Chondrocyte (in vitro differentiated cells): ENCODE measurements at regions not wholly inside any gene's neighbourhood (a gene's known extent, or its start where the extent isn't known, plus 50 kb on each side); places are given as distances from the start of the nearest gene placed in this dataset.

Source experiments
- DNase-seq: peaks from one replicate; pipeline ENCODE4 v3.0.0; 2021; ENCODE audit warnings: mixed read lengths, low spot score
- H3K27ac Mint-ChIP-seq: one replicate; pipeline ENCODE4 v1.8.0; 2021; ENCODE audit warnings: mild to moderate bottlenecking, moderate library complexity, mixed read lengths; ENCODE audit not compliant: unreplicated experiment
- H3K27me3 Mint-ChIP-seq: 2 replicates; pipeline ENCODE4 v1.8.0; 2021; ENCODE audit warnings: low read depth, mixed read lengths
- H3K36me3 Mint-ChIP-seq: 2 replicates; pipeline ENCODE4 v1.8.0; 2021; ENCODE audit warnings: low read depth, mixed read lengths
- H3K4me1 Mint-ChIP-seq: 2 replicates; pipeline ENCODE4 v1.8.0; 2021; ENCODE audit warnings: low read depth, mild to moderate bottlenecking, mixed read lengths
- H3K4me3 Mint-ChIP-seq: one replicate; pipeline ENCODE4 v1.8.0; 2021; ENCODE audit warnings: mild to moderate bottlenecking, moderate library complexity, mixed read lengths; ENCODE audit not compliant: unreplicated experiment
- H3K9me3 Mint-ChIP-seq: 2 replicates; pipeline ENCODE4 v1.8.0; 2021; ENCODE audit warnings: low read depth, mixed read lengths
- CTCF ChIP-seq: fragments of 200-600 bp; sonication (generic); IDR thresholded peaks from 2 replicates; pipeline ENCODE4 v1.5.0; 2021; ENCODE audit warnings: antibody characterized with exemption, mild to moderate bottlenecking, moderate library complexity

DNA sequence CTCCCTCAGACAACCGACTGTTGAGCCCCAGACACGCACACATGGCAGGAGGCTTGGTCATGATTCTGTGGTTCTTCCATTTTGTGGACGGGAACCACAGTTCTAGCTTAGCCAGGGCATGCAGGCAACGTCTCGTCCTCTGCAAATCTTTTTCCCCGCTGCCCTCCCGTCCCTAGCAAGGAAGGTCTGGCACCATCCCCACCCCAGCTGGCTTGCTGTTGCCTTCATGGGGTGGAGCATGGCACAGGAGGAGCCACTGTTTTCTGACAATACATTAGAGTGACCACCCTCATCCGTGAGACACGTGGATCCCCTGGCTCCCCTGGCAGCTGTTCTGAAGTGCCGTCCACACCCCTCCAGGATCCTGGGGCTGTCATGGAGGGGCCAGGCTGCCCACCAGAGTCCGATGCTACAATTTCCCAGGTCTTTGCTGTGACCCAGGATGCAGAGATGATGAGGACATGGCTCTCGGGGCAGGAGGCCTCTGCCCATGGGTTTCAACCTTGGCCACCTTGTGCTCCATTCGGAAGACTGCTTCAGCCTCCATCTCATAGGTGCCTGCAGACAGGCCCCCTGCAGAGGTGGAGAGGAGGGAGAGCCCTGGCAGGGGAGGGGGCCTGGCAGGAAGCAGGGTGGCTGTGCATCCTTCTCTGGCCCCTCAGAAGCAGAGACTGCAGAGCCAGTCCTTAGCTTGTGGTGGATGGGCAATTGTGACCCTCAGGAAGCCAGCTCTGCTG is 233.6 kb downstream of the GLRX3 start:
- Mint-ChIP-seq H3K9me3 (peaks cover 51% of the 10 kb centered on the region), H3K27me3 (no peaks in the 10 kb centered on the region), H3K4me3 (no peak overlapping the region), H3K36me3 (peaks cover 1% of the 10 kb centered on the region), H3K27ac (no peak overlapping the region), H3K4me1 (no peaks in the 10 kb centered on the region)
- no peak for TF ChIP-seq CTCF
- peak; percentile 40 for DNase-seq

- DNase-seq, result no peak
- no peak for TF ChIP-seq CTCF
- H3K4me1 Mint-ChIP-seq, result no peaks in the 10 kb centered on the region
- H3K27ac Mint-ChIP-seq, result no peak overlapping the region
- peaks cover 1% of the 10 kb centered on the region for H3K36me3 Mint-ChIP-seq
- H3K9me3 Mint-ChIP-seq, result peaks cover 52% of the 10 kb centered on the region
- no peak overlapping the region for H3K4me3 Mint-ChIP-seq
- H3K27me3 Mint-ChIP-seq, result no peaks in the 10 kb centered on the region
These were observed 234.5 kb downstream of the GLRX3 start for GRCh38 chr10:130370721-130371120.

DNA sequence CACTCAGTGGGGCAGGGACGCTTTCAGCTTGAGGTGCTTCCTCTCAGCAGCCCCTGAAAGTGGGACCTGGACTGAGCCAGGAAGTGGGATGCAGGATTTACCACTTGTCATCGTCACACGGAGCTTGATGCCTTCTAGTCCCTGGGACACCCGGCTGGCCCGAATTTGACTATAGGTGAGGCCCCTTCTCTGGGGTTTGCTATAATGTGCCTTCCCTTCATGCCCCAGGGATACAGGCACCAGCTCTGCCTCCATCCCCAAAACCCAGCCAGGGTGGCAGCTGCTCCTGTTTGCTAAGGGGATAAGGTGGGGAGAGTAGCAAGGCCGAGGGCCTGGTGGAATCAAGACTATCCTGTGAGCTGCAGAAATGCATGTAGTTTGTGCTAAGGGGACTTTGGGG is 235.0 kb downstream of the GLRX3 start:
- TF ChIP-seq CTCF, result no peak
- Mint-ChIP-seq H3K27ac (no peak overlapping the region), H3K36me3 (peaks cover 1% of the 10 kb centered on the region), H3K4me3 (no peak overlapping the region), H3K4me1 (no peaks in the 10 kb centered on the region), H3K9me3 (peaks cover 56% of the 10 kb centered on the region), H3K27me3 (no peaks in the 10 kb centered on the region)
- DNase-seq, result peak; percentile 62

DNA sequence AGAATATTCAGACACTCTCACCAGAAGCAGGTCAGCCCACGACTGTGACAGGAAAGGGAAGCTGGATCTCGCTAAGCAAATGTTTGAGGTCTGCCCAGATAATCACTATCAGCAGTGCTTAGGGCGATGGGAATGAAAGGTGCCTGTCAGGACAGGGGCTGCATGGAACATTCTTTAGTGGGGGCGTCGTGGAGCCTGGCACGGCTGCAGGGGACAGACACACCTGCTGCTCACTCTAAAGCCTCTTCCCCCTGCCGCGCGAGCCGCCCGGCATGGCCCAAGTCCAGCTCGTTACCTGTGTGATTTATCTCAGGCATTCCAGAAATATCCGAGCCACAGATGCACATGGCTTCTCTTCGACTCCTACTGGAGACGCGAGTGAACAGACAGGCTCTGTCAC is 235.5 kb downstream of the GLRX3 start:
- TF ChIP-seq CTCF, result no peak
- no peak for DNase-seq
- Mint-ChIP-seq H3K4me1 (no peaks in the 10 kb centered on the region), H3K4me3 (no peak overlapping the region), H3K9me3 (peaks cover 57% of the 10 kb centered on the region), H3K27ac (no peak overlapping the region), H3K27me3 (no peaks in the 10 kb centered on the region), H3K36me3 (peaks cover 1% of the 10 kb centered on the region)

- H3K27ac Mint-ChIP-seq, result no peak overlapping the region
- no peak for DNase-seq
- peaks cover 55% of the 10 kb centered on the region for H3K9me3 Mint-ChIP-seq
- H3K4me3 Mint-ChIP-seq, result no peak overlapping the region
- no peaks in the 10 kb centered on the region for H3K27me3 Mint-ChIP-seq
- H3K36me3 Mint-ChIP-seq, result peaks cover 1% of the 10 kb centered on the region
- TF ChIP-seq CTCF, result no peak
- no peaks in the 10 kb centered on the region for H3K4me1 Mint-ChIP-seq
These were observed 236.0 kb downstream of the GLRX3 start for GRCh38 chr10:130372222-130372621.
